ENCODE measurements at regions not wholly inside any gene's neighbourhood (a gene's known extent, or its start where the extent isn't known, plus 50 kb on each side); places are given as distances from the start of the nearest gene placed in this dataset.

DNA sequence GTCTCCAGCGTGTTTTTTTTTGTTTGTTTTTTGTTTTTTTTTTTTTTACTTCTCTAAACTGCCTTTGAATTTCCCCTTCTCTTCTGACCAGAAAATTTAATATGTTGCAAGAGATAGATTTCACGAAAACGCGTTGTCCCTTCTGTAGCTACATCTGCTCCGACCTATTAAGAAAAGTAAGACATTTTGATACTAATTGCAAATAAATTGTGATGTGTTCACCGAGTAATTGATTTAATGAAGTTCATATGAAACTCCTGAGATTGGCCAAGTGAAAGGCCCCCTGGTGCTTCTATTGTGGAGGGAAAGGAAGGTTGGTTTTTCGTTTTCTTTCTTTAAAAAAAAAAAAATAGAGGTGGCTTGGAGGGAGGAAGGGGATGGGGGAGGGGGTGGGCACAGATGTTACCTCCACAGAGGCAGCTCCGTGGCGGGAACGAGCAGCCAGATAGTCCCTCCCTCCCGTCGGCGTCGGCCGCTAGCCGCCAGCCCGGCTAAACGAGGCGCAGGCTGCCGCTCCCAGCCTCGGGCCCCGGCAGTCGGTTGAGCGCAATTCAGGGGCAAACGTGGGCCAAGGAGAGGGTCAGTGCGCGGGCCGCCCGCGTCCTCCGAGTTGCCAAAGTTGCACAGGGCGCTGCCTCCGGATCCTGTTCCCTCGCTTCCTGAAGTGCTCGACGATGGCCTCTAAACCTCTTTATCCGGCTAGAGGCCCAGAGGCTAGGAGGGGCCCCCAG lies 139.1 kb upstream of the ZIC3 start:
- no peak for DNase-seq (ENCODE audit: extremely low read depth, low read depth)
- no peak for TF ChIP-seq CTCF (IDR thresholded peaks at IDR 0.05; ENCODE audit: low read depth, low read length, missing control alignments)
- H3K4me3 ChIP-seq (replicated peaks; ENCODE audit: low read depth, low read length): no peak overlapping the region

DNA sequence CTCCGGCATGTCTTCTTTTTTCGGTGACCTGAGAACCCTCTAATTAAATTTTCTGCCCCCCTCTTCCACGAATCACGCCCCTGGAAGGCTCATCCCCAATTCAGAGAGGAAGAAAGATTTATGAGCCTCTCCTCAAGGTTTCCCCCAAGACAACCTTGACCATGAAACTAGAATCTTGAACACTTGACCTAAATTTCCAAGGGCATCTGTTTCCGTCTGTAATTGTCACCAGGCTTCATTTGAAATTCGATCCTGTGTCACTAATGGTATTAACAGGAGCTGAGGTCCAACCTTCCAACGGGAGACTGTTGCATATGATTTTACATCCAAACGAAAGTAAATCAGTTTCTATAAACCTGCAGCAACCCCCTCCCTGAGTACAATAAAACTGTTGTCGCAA lies 139.9 kb upstream of the ZIC3 start:
- H3K4me3 ChIP-seq (replicated peaks; ENCODE audit: low read depth, low read length): no peak overlapping the region
- TF ChIP-seq CTCF (IDR thresholded peaks at IDR 0.05; ENCODE audit: low read depth, low read length, missing control alignments): no peak
- no peak for DNase-seq (ENCODE audit: extremely low read depth, low read depth)

GRCh38 chrX:137425273-137425902 lies 140.5 kb upstream of the ZIC3 start:
- no peak overlapping the region for H3K4me3 ChIP-seq (replicated peaks; ENCODE audit: low read depth, low read length)
- DNase-seq (ENCODE audit: extremely low read depth, low read depth): no peak
- no peak for TF ChIP-seq CTCF (IDR thresholded peaks at IDR 0.05; ENCODE audit: low read depth, low read length, missing control alignments)

- H3K4me3 ChIP-seq (replicated peaks; ENCODE audit: low read depth, low read length): no peak overlapping the region
- no peak for DNase-seq (ENCODE audit: extremely low read depth, low read depth)
- no peak for TF ChIP-seq CTCF (IDR thresholded peaks at IDR 0.05; ENCODE audit: low read depth, low read length, missing control alignments)
Observed at GRCh38 chrX:137424679-137425078, 141.2 kb upstream of the ZIC3 start.

GRCh38 chrX:137423241-137423640 lies 142.7 kb upstream of the ZIC3 start:
- no peak for TF ChIP-seq CTCF (IDR thresholded peaks at IDR 0.05; ENCODE audit: low read depth, low read length, missing control alignments)
- H3K4me3 ChIP-seq (replicated peaks; ENCODE audit: low read depth, low read length): no peak overlapping the region
- no peak for DNase-seq (ENCODE audit: extremely low read depth, low read depth)

- TF ChIP-seq CTCF (IDR thresholded peaks at IDR 0.05; ENCODE audit: low read depth, low read length, missing control alignments): no peak
- no peak for DNase-seq (ENCODE audit: extremely low read depth, low read depth)
- H3K4me3 ChIP-seq (replicated peaks; ENCODE audit: low read depth, low read length): no peak overlapping the region
Observed at GRCh38 chrX:137418086-137418485, 147.8 kb upstream of the ZIC3 start.
